Sigmoid colon (tissue), 6 donors: ENCODE measurements at regions not wholly inside any gene's neighbourhood (a gene's known extent, or its start where the extent isn't known, plus 50 kb on each side); places are given as distances from the start of the nearest gene placed in this dataset.

Experiments
- DNase-seq: peaks from one replicate; pipeline ENCODE4 v3.0.0-alpha.2; 2019
- H3K27ac ChIP-seq, 4 donors: fragments of 200-600 bp; sonication (generic); one replicate each; pipeline ENCODE4 v1.5.1; 2016 to 2019; ENCODE audit warnings: mild to moderate bottlenecking in 1 of 4
- H3K27me3 ChIP-seq, 3 donors: fragments of 200-600 bp; sonication (generic); one replicate each; pipeline ENCODE4 v1.5.1; 2019; ENCODE audit warnings: mild to moderate bottlenecking in 1 of 3
- H3K36me3 ChIP-seq, 4 donors: fragments of 200-600 bp; sonication (generic); one replicate each; pipeline ENCODE4 v1.5.1; 2016 to 2019
- H3K4me1 ChIP-seq, 4 donors: fragments of 200-600 bp; sonication (generic); one replicate each; pipeline ENCODE4 v1.5.1; 2017 to 2019
- H3K4me3 ChIP-seq, 4 donors: fragments of 200-600 bp; sonication (generic); one replicate each; pipeline ENCODE4 v1.5.1; 2017 to 2019; ENCODE audit warnings: mild to moderate bottlenecking in 2 of 4, moderate library complexity in 1 of 4
- H3K9me3 ChIP-seq, 4 donors: fragments of 200-600 bp in 3 of 4; sonication (generic) in 3 of 4; one replicate each; pipeline versions ENCODE4 v1.5.1 to v1.6.1; 2013 to 2019
- CTCF ChIP-seq, 4 experiments: fragments of 450-650 bp in 3 of 4; fragments of 200-600 bp in 1 of 4; IDR thresholded peaks; one replicate each; pipeline ENCODE4 v1.5.1; 2016 to 2019; ENCODE audit warnings: antibody characterized with exemption in 4 of 4, mild to moderate bottlenecking in 3 of 4, moderate library complexity in 2 of 4
- EP300 ChIP-seq, 4 donors: sonication (generic); formaldehyde crosslinking; IDR thresholded peaks; one replicate each; pipeline ENCODE4 v1.6.1; 2017; ENCODE audit warnings: antibody characterized with exemption in 4 of 4
- POLR2A ChIP-seq, 2 donors: fragments of 450-650 bp; IDR thresholded peaks; one replicate each; pipeline ENCODE4 v1.6.1; 2016; ENCODE audit warnings: antibody characterized with exemption in 2 of 2, mild to moderate bottlenecking in 2 of 2, moderate library complexity in 2 of 2
- POLR2AphosphoS5 ChIP-seq, 4 donors: sonication (generic); formaldehyde crosslinking; IDR thresholded peaks; one replicate each; pipeline ENCODE4 v1.6.1; 2017; ENCODE audit warnings: antibody characterized with exemption in 4 of 4
- WGBS, 2 donors: extraction: QIAGEN DNeasy Blood & Tissue Kit; methylation state at CpG; one replicate each; pipeline ENCODE4 v1.1.7; 2013; 5-methylcytosine and 5-hydroxymethylcytosine counted together
- intact Hi-C: fragments of 100-400 bp; cut with DNase I; formaldehyde crosslinking; loops from one replicate; pipeline ENCODE4 v1.15.1; 2023
- donor health status: healthy with polysubstance abuse.
- donor health status: healthy.

- H3K27ac ChIP-seq, result no peak overlapping the region
- H3K9me3 ChIP-seq, result no peaks in the 10 kb centered on the region
- no peak for DNase-seq
- WGBS, 2 donors, result 37 to 50% methylated on average over 3 of the region's 3 CpGs
- no peaks in the 10 kb centered on the region for H3K36me3 ChIP-seq
- intact Hi-C loops, result no loop called here
- no peaks in the 10 kb centered on the region for H3K27me3 ChIP-seq
- H3K4me3 ChIP-seq, result no peak overlapping the region
- H3K4me1 ChIP-seq, result peaks cover 0 to 16% (median 11%) of the 10 kb centered on the region in 4 donors
- TF ChIP-seq POLR2AphosphoS5 (IDR thresholded peaks at IDR 0.05), result no peak
- no peak for TF ChIP-seq POLR2A (IDR thresholded peaks at IDR 0.05)
- no peak for TF ChIP-seq EP300 (IDR thresholded peaks at IDR 0.05)
- no peak for TF ChIP-seq CTCF (IDR thresholded peaks at IDR 0.05)
Measured at GRCh38 chr16:49081554-49081953, 200.1 kb downstream of the CBLN1 start.

GRCh38 chr16:49081086-49081485 lies 200.6 kb downstream of the CBLN1 start:
- no peak for TF ChIP-seq EP300 (IDR thresholded peaks at IDR 0.05)
- TF ChIP-seq CTCF (IDR thresholded peaks at IDR 0.05), result no peak
- no peak for TF ChIP-seq POLR2A (IDR thresholded peaks at IDR 0.05)
- TF ChIP-seq POLR2AphosphoS5 (IDR thresholded peaks at IDR 0.05), result no peak
- no peak overlapping the region for H3K27ac ChIP-seq
- H3K27me3 ChIP-seq, result no peaks in the 10 kb centered on the region
- H3K4me3 ChIP-seq, result no peak overlapping the region
- peaks cover 0 to 11% (median 9%) of the 10 kb centered on the region in 4 donors for H3K4me1 ChIP-seq
- 87 to 91% methylated on average over 11 of the region's 11 CpGs for WGBS, 2 donors
- intact Hi-C loops, result no loop called here
- DNase-seq, result no peak
- no peaks in the 10 kb centered on the region for H3K9me3 ChIP-seq
- H3K36me3 ChIP-seq, result no peaks in the 10 kb centered on the region

- 81 to 86% methylated on average over 7 of the region's 7 CpGs for WGBS, 2 donors
- H3K27me3 ChIP-seq, result no peaks in the 10 kb centered on the region
- H3K4me1 ChIP-seq, result no peaks in the 10 kb centered on the region
- TF ChIP-seq CTCF (IDR thresholded peaks at IDR 0.05), result no peak
- no peak for TF ChIP-seq POLR2A (IDR thresholded peaks at IDR 0.05)
- no peak for TF ChIP-seq EP300 (IDR thresholded peaks at IDR 0.05)
- TF ChIP-seq POLR2AphosphoS5 (IDR thresholded peaks at IDR 0.05), result no peak
- H3K36me3 ChIP-seq, result no peaks in the 10 kb centered on the region
- no peak overlapping the region for H3K27ac ChIP-seq
- H3K9me3 ChIP-seq, result no peaks in the 10 kb centered on the region
- H3K4me3 ChIP-seq, result no peak overlapping the region
- DNase-seq, result no peak
- intact Hi-C loops, result no loop called here
Measured at GRCh38 chr16:49078571-49078970, 203.1 kb downstream of the CBLN1 start.

GRCh38 chr16:49078104-49078503 lies 203.5 kb downstream of the CBLN1 start:
- intact Hi-C loops, result no loop called here
- Histone ChIP-seq H3K4me1 (no peaks in the 10 kb centered on the region), H3K27me3 (no peaks in the 10 kb centered on the region), H3K9me3 (no peaks in the 10 kb centered on the region), H3K36me3 (no peaks in the 10 kb centered on the region), H3K4me3 (no peak overlapping the region), H3K27ac (no peak overlapping the region)
- WGBS, 2 donors, result 90 to 95% methylated on average over 1 of the region's 1 CpG
- TF ChIP-seq POLR2A (IDR thresholded peaks at IDR 0.05) (no peak), CTCF (IDR thresholded peaks at IDR 0.05) (no peak), POLR2AphosphoS5 (IDR thresholded peaks at IDR 0.05) (no peak), EP300 (IDR thresholded peaks at IDR 0.05) (no peak)
- no peak for DNase-seq

- 79 to 83% methylated on average over 3 of the region's 3 CpGs for WGBS, 2 donors
- intact Hi-C loops, result no loop called here
- Histone ChIP-seq H3K27ac (no peak overlapping the region), H3K4me3 (no peak overlapping the region), H3K4me1 (no peaks in the 10 kb centered on the region), H3K36me3 (no peaks in the 10 kb centered on the region), H3K27me3 (no peaks in the 10 kb centered on the region), H3K9me3 (no peaks in the 10 kb centered on the region)
- TF ChIP-seq POLR2A (IDR thresholded peaks at IDR 0.05) (no peak), EP300 (IDR thresholded peaks at IDR 0.05) (no peak), POLR2AphosphoS5 (IDR thresholded peaks at IDR 0.05) (no peak), CTCF (IDR thresholded peaks at IDR 0.05) (no peak)
- DNase-seq, result no peak
Measured at GRCh38 chr16:49075709-49076108, 205.9 kb downstream of the CBLN1 start.
